ENCODE measurements at regions not wholly inside any gene's neighbourhood (a gene's known extent, or its start where the extent isn't known, plus 50 kb on each side); places are given as distances from the start of the nearest gene placed in this dataset.
"Not testable (repeated sequence)": the region's sequence is repeated elsewhere in the genome, so short reads cannot be mapped to it uniquely, and the experiment has no call there.

DNA sequence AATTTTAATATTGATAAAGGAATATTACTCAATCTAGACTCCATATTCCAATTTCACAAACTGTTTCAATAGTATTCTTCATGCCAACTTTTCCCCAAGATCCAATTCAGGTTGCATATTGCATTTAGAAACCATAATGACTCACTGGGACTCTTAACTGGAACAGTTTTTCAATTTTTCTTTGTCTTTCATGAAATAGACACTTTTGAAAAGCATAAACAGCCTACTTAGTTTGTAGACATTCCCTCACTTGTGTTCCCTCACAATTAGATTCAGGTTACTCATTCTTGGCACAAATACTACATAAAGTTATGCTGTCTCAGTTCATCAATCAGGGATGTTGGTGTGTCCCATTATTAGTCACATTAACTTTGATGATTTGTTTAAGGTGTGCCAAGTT is 1768.4 kb upstream of the PIK3C3 start:
- no peak for DNase-seq

DNA sequence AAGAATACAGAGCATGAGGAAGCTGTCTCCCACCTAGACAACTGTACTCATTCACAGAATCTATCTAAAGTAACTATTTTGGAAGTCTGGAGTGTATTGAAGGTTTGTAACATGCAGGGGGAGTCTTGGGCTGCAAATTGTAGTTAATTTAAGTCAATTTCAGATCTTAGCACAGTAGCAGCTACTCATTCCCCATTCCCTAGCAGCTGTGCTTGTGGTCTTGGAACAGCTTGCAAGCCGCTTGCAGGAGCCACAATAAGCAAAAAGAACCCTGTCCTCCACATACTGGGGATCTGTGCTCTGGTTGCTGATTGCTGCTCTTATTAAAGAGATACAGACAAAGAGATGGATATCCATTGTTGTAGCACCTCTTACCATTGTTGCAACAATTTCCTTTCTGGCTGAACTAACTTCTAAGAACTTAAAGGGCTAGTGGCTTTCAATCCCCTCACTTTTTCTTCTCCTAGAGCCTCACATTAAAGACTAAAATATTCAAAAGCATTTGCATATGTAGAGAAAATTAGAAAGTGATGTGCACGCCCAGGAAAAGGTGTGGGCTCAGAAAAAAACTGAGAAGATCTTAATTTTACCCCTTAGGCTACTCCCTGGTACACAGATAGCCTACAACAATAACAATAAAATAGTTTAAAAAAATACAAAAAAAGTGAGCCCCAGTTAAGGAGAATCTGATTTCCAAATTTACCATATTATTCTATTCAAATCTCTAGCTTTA is 1775.1 kb upstream of the PIK3C3 start:
- DNase-seq: no peak

DNA sequence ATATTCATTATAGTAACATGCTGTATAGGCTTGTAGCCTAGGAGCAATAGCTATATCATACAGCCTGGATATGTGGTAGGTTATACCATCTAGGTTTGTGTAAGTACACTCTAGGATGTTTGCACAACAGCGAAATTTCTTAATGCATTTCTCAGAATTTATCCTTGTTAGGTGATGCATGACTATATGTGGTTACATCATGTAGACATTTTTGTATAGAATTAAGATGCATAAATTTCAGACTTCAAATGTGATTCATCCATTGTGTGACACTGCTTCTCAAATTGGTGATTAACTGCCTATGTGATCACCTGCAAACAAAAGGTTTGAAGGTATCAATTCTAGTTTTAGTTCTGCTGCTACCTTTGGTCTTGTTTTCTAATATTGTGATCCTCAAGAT is 1787.0 kb upstream of the PIK3C3 start:
- no peak for DNase-seq

DNA sequence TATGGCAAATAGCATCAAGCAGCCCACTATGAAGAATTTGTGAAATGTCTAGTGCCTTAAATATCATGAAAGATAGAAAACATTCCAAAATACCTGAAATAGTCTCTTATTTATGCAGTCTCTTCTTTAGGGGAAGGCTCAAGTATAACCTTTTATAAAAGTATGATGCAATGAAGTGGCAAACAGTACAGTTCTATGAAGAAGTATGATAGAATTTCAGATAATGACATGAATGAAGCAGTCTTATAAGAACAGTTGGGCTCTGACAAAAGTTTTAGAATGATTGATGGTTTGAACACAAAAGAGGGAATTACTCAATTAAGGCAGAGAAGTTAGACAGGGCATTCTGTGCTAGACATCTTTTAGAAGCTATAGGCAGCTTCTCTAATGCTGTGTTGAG is 1791.8 kb upstream of the PIK3C3 start:
- DNase-seq: no peak

DNA sequence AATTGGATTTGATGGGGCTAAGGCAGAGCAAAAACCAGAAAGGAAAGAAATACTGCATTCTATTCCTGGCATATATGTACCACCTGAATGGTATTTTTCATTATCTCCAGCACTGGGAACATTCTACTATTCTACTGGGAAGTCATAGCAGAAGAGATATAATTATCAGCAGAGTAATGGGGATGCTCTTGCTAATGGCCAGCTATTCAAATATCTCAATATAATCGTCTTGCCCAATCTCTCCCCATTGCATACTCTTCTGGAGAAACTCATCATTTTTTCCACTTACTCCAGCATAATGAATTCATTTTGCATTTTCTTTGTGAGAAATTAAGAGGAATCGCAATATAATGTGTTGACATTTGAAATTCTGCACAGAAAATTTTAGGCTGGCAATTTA is 1794.7 kb upstream of the PIK3C3 start:
- no peak for DNase-seq

DNA sequence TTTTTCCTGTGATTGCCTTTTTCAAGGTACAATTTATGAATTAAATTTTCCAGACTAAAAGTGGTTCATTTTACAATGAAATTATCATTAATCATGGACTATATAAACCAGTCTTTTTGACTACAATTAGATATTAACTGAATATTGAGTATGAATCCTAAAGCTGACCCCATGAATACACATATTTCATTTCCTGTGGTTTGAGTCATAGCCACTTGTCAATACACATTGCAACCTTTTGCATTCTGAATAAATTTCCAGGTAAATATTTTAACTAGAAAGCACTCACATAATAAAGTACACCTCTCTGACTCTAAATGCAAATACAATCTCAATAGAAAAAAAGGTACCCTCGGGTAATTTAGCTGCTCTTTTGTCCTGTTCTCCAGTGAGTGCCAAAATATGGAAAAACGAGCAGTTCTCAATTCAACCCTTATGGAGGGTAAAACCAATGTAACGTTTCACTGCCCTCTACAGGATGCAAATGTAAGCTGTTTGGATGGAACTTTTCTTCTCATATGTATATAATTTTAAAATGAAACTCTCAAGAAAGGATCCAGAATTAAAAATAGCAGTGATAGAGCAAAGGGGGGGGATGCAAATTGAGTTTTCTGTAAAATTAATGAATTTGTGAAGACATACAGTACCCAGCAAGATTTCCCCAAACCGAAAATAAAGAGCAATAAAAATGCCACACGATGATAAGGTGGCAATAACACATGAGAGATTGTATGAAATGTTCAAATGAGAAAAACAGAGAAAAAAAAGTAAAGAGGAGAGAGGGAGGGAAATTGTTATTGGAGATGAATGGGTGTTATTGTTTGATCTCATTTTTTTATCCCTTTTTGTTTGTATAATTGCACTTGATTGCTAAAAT is 1795.7 kb upstream of the PIK3C3 start:
- DNase-seq: no peak

DNA sequence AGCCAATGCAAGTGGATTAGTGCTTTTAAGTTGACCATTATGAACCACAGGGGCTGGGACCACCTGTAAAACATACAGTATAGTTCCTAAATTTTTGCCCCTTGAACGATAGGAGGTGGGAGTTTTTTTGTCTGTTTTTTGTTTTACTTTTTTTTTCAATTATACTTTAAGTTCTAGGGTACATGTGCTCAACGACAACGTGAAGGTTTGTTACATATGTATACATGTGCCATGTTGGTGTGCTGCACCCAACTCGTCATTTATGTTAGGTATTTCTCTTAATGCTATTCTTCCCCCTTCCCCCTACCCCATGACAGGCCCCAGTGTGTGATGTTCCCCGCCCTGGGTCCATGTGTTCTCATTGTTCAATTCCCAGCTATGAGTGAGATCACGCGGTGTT is 1797.9 kb upstream of the PIK3C3 start:
- no peak for DNase-seq

DNA sequence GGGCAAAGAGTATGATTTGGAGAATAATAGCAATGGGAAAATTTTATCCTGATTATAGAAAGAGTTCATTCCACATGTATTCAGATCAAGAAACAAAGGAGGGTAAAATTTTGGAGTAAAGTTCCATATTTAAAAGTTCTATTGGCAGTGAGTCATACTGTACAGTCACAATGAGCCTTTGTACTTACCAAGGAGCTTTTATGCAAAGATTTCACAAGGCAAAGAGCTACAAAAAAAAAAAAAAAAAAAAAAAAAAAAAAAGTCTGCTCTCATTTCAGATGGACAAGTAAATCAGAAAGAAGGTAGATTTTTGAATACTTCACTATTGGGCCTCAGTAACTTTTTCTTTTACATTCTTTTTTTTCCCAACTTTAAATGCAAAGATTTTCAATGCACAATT is 1802.2 kb upstream of the PIK3C3 start:
- no peak for DNase-seq

DNA sequence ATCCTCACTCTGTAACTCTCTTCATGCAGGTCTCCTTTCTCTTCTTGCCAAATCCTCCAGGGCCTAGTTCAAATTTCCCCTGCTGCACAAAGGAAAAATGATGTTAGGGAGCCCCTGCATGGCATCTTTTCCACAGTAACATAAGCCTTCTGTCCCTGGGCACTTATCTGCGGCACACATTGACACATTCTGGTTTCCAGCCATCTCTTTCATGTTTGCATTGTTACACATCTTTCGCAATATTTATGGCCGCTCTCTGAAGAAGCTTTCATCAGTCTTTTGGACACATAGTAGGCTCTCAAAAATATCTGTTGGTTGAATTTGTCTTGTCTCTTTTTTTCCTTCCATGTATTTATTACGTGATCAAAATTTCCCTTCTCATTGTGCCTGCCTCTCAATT is 1806.1 kb upstream of the PIK3C3 start:
- DNase-seq: no peak

DNA sequence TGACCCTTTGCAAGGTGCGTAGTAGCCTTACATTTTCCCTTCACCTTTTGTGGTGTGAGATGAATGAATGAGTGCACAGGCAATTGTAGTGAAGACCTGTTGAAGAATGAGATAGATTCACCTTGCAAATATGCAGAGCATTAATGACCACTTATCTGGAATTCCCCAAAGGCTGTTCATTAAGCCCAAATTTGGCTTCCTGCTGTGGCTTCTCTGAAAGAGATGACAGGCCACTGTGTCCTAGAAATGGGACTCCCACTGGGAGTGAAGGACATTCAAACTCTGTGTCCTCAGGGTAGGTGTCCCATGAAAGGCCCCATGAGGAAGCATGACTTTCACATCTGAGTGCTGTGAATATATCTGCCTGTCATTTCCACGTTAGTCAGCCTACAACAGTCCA is 1821.8 kb upstream of the PIK3C3 start:
- DNase-seq: no peak

DNA sequence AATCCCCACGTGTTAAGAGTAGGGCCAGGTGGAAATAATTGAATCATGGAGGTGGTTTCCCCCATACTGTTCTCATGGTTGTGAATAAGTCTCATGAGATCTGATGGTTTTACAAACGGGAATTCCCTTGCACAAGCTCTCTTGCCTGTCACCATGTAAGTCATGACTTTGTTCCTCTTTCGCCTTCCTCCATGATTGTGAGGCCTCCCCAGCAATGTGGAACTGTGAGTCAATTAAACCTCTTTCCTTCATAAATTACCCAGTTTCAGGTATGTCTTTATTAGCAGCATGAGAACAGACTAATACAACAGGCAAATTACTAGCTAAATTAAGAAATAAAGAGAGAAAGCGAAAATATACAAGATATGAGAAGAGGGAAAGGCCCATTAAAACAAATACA is 1822.6 kb upstream of the PIK3C3 start:
- not testable (repeated sequence) for DNase-seq

DNA sequence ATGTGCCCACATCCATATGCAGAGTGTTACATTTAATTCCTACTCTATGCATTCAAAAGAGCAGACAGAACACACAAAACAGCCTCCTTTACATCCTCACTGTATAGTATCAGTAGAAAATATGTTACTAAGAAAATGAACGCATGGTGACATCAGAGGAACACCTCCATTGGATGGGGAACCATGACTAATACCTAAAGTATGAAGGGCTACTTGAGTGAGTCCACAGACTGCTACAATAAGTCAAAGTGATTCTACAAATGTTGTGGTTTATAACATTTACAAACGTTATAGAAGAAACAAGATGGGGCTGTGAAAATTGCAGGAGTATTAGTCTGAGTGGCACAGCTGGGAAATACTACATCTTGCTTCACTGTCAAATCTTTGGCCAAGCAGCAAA is 1830.9 kb upstream of the PIK3C3 start:
- DNase-seq: no peak

DNA sequence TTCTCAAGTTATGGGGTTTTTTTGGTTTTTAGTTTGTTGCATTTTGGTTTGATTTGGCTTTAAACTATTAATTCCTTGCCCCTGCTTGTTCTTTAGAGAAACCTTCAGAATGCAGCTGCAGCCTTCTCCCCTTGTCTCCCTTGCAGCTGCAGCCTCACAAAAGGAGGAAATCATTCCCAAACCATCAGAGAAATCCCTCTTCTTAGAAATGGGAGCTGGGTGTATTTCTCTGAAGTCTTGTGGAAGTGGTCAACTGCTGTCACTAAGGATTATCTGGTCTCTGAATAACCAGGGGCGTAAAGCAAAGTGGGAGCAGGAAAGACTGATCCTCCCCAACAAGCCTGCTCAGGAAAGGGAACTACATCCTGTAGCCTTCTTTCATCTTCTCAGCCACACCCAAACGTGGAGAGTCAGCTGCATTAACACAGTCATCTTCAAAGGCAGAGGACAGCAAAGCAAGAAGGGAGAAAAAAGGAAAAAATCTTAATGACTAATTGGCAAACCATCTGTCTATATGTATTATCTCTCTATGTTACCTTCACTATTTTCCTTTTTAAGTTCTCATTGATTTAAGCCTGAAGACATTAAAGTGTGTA is 1834.1 kb upstream of the PIK3C3 start:
- DNase-seq: no peak

DNA sequence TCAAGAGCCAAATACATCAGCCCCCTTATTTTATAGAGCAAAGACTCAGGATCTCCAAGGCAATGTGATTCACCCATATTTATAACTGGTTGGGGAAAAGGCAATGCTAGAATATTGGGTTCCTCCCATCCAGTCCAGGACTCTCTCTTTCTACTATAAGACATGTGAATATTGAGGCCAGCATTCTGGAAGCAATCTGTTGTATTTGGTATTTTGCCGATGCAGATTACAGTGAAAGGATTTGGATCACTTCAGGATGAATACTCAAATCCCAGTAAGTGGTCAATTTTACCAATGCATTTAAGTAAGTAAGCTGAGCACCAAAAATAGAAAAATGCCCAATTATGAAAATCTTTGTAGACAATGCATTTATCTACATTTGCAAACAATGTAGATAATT is 1834.7 kb upstream of the PIK3C3 start:
- no peak for DNase-seq

DNA sequence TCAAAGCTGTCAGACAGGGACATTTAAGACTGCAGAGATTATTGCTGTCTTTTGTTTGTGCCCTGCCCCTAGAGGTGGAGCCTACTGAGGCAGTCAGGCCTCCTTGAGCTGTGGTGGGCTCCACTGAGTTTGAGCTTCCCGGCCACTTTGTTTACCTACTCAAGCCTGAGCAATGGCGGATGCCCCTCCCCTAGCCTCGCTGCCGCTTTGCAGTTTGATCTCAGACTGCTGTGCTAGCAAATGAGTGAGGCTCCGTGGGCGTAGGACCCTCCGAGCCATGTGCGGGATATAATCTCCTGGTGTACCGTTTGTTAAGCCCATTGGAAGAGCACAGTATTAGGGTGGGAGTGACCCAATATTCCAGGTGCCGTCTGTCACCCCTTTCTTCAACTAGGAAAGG is 1835.5 kb upstream of the PIK3C3 start:
- not testable (repeated sequence) for DNase-seq

DNA sequence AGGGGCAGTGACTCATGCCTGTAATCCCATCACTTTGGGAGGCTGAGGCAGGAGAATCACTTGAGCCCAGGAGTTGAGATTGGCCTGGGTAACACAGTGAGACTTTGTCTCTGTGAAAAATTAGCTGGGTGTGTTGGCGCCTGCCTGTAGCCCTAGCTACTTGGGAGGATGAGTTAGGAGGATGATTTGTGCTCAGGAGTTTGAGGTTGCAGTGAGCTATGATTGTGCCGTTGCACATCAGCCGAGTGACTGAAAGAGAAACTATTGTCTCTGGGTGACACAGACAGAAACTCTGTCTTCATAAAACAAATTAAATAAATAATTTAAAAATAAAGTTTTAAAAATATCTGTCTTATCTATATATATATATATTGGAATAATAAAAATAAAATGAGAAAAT is 1844.6 kb upstream of the PIK3C3 start:
- no peak for DNase-seq

DNA sequence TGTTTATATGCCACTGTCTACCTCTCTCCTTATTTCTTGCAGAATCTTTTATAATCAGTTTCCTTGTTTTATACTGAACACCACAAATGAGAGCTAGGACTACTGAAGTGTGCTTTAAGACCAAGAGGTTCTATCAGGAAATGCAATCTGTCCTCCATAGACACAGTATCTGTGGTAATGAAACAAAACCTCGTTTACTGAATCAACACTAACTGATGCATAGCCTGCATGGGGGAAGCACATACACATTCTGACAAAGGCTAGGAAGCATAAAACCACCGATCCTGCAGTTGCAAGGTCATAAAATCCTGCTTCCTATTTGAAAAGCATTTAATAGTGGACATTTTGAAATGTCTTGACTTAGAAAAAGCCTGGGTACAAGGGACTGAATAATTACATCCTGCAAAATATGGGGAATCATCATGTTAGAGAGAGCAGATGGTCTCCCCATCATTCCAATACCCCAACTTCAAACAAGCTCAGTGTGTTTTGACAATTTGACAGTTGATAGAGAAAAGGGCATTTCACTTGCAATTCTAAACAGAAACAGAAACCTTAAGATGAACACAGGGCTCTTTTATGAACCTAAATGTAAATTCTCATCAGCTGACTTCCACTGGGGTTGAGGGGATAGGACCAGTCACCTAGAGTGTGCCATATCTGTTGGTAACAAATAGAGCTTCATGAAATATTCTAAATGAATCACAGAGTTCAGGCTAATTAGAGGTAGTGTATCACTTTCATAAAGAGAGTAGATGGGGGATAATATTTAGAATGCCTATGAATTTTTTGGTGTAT is 1845.6 kb upstream of the PIK3C3 start:
- no peak for DNase-seq

DNA sequence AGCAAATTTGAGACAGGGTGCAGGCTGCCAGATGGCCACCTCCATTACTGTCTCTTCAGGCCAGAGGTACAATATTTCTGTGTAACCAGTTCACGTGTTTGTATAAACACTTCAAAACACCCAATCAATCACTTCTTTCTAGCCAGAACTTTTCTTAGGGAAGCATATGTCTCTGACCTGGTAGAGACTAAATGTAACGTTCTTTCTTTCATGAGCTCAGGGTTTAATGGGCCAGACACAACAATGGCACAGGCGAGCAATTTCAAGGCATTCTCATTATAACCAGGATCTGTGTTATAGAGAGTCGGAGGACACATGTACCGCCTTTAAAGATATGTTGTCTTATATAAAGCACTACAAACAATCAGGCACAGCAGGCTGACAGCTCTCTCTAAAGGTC is 1846.4 kb upstream of the PIK3C3 start:
- no peak for DNase-seq

DNA sequence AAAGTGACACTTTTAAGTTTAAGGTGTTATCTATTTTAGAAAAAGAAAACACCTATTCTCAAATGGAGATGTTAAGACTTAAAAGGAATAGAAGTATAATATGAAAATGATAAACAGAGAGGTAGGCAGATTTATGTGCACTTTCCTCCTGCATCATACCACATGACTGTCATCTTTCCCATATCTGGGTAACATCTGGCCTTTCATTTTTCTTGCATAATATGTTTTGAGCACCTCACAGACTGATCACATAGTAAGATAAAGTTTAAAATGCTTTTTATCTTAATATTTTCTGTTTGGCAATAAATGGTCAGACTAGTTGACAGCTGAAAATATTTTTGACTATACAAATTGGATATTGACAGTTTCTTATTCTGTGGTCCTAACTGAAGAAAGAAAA is 1852.1 kb upstream of the PIK3C3 start:
- no peak for DNase-seq

DNA sequence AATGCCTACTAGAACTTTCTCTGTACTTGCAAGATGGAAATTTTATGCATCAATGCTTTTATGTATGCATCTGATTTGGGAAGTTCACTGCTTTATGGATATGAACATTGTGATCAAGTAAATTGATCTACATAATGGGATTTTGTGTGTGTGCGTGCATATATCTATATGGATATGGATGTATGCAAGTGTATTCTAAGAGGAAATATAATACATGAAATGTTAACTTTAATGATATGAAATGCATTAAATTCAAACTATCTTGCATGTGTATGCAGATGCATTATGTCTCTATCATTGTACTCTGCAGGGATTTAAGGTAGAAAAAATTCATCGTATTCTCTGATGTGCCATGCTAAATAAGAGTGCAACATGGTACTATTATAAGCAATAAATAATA is 1855.4 kb upstream of the PIK3C3 start:
- no peak for DNase-seq

DNA sequence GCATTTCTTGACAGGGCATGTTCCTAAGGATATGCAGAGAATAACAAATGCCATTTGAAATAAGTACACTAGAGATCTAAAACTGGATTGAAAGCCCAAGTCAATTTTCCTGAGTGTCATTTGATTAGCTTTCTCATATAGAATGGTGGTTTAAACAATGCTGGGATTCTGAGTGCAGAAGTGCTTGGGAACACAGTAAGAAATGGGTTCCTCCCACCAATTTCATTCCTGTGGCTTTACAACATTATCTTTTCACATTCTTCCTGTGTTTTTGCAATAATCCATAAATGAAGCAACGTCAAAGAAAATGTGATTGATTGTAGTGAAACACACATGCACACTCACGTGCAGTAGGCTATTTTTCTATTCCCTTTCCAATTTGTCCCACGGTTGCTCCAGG is 1858.4 kb upstream of the PIK3C3 start:
- no peak for DNase-seq

DNA sequence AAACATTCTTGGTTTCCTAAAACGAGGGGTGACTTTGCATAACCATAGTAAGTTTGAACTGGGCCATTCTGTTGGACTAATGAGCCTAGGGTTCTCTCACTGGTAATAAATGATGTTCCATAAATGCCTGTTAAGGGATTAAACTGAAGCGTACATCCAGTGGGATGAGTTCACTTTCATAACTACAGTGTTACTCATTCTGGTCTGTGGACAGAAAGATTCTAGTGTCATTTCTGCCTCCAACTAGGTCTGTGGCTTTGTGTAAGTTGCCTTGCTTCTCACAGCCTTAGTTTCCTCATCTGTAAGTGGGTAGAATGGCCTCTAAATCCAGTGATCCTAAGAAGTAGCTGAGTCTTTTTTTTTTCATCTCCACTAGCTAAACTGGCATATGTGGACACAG is 1860.6 kb upstream of the PIK3C3 start:
- no peak for DNase-seq
